ENCODE measurements at regions not wholly inside any gene's neighbourhood (a gene's known extent, or its start where the extent isn't known, plus 50 kb on each side); places are given as distances from the start of the nearest gene placed in this dataset.

DNA sequence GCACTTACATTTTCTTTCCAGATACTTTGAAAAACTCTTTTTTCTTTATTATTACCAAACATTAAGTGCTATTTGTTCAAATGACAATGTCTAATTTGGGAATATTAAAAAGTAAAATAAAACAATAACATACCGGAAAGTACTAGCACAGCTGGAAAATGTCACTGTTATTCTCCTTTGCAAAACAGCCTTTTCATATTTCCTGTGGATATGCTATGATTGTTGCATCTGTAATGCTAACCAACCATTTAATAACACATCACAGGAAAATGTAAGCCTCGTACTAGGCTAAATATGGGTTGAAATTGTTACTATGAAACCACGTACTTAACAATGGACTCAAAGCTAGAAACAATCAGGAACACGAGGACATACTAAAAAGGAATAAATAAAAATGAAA, 298.1 kb downstream of the CBLN2 start:
- TF ChIP-seq RAD21 (IDR thresholded peaks at IDR 0.05; ENCODE audit: low read depth) (no peak), EP300 (IDR thresholded peaks at IDR 0.05; ENCODE audit: borderline replicate concordance) (no peak), EGR1 (IDR thresholded peaks at IDR 0.05) (no peak), TAF1 (IDR thresholded peaks at IDR 0.05; ENCODE audit: low read depth) (no peak), NFIC (IDR thresholded peaks at IDR 0.05) (no peak), ZBTB7A (IDR thresholded peaks at IDR 0.05; ENCODE audit: low read depth) (no peak), REST (IDR thresholded peaks at IDR 0.05; ENCODE audit: low read depth) (no peak), USF1 (IDR thresholded peaks at IDR 0.05) (no peak), CEBPB (IDR thresholded peaks at IDR 0.05) (no peak), TCF12 (IDR thresholded peaks at IDR 0.05; ENCODE audit: low read depth) (no peak)

Measured in Ishikawa (cell line).